ENCODE measurements at regions not wholly inside any gene's neighbourhood (a gene's known extent, or its start where the extent isn't known, plus 50 kb on each side); places are given as distances from the start of the nearest gene placed in this dataset.

DNA sequence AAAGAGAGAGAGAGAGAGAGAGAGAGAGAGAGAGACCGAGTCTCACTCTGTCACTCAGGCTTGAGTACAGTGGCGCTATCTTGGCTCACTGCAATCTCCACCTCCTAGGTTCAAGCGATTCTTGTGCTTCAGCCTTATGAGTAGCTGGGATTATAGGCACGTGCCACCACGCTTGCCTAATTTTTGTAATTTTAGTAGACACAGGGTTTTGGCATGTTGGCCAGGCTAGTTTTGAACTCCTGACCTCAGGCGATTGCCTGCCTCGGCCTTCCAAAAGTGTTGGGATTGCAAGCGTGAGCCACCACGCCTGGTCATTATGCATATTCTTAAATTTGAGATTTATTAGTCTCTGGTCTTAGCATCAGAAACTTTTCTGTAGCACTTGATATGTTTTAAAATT is 317.9 kb upstream of the ATP2B1 start:
- no peak for TF ChIP-seq EZH2 (IDR thresholded peaks at IDR 0.05; ENCODE audit: low read length, missing control alignments)
- TF ChIP-seq, protein P1, sequence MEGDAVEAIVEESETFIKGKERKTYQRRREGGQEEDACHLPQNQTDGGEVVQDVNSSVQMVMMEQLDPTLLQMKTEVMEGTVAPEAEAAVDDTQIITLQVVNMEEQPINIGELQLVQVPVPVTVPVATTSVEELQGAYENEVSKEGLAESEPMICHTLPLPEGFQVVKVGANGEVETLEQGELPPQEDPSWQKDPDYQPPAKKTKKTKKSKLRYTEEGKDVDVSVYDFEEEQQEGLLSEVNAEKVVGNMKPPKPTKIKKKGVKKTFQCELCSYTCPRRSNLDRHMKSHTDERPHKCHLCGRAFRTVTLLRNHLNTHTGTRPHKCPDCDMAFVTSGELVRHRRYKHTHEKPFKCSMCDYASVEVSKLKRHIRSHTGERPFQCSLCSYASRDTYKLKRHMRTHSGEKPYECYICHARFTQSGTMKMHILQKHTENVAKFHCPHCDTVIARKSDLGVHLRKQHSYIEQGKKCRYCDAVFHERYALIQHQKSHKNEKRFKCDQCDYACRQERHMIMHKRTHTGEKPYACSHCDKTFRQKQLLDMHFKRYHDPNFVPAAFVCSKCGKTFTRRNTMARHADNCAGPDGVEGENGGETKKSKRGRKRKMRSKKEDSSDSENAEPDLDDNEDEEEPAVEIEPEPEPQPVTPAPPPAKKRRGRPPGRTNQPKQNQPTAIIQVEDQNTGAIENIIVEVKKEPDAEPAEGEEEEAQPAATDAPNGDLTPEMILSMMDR (conservative IDR thresholded peaks at IDR 0.05 in 1 of 2, IDR thresholded peaks at IDR 0.05 in 1 of 2; ENCODE audit: low read depth in 1 of 2, low read length in 2 of 2) = no peak
